ENCODE measurements at regions not wholly inside any gene's neighbourhood (a gene's known extent, or its start where the extent isn't known, plus 50 kb on each side); places are given as distances from the start of the nearest gene placed in this dataset.
"Not testable (repeated sequence)": the region's sequence is repeated elsewhere in the genome, so short reads cannot be mapped to it uniquely, and the experiment has no call there.

- DNase-seq (ENCODE audit: low read depth in 1 of 2, low spot score in 2 of 2): no peak
- H3K36me3 ChIP-seq: no peaks in the 10 kb centered on the region
- H3K9me3 ChIP-seq (replicated peaks): no peaks in the 10 kb centered on the region
- H3K27ac ChIP-seq: no peak overlapping the region
- peaks cover 11% of the 10 kb centered on the region for H3K4me1 ChIP-seq (replicated peaks)
- no peak overlapping the region for H3K4me3 ChIP-seq
- H3K27me3 ChIP-seq (replicated peaks): no peaks in the 10 kb centered on the region
These were observed 125.8 kb upstream of the TGFBR2 start for GRCh38 chr3:30480587-30480986.

GRCh38 chr3:30481241-30481640 is 125.2 kb upstream of the TGFBR2 start:
- peaks cover 11% of the 10 kb centered on the region for H3K4me1 ChIP-seq (replicated peaks)
- DNase-seq (ENCODE audit: low read depth in 1 of 2, low spot score in 2 of 2): no peak
- no peaks in the 10 kb centered on the region for H3K9me3 ChIP-seq (replicated peaks)
- H3K27ac ChIP-seq: no peak overlapping the region
- H3K27me3 ChIP-seq (replicated peaks): no peaks in the 10 kb centered on the region
- no peaks in the 10 kb centered on the region for H3K36me3 ChIP-seq
- H3K4me3 ChIP-seq: no peak overlapping the region

GRCh38 chr3:30484229-30484628 is 122.2 kb upstream of the TGFBR2 start:
- not testable (repeated sequence) for H3K9me3 ChIP-seq (replicated peaks); H3K4me3 ChIP-seq; H3K36me3 ChIP-seq; H3K4me1 ChIP-seq (replicated peaks); DNase-seq (ENCODE audit: low read depth in 1 of 2, low spot score in 2 of 2); H3K27ac ChIP-seq; H3K27me3 ChIP-seq (replicated peaks)

- Histone ChIP-seq H3K4me3 (no peak overlapping the region), H3K9me3 (replicated peaks) (no peaks in the 10 kb centered on the region), H3K27me3 (replicated peaks) (no peaks in the 10 kb centered on the region), H3K27ac (no peak overlapping the region), H3K4me1 (replicated peaks) (no peaks in the 10 kb centered on the region), H3K36me3 (no peaks in the 10 kb centered on the region)
- DNase-seq (ENCODE audit: low read depth in 1 of 2, low spot score in 2 of 2): no peak
These were observed 120.0 kb upstream of the TGFBR2 start for GRCh38 chr3:30486368-30486767.

GRCh38 chr3:30488070-30488756 is 118.2 kb upstream of the TGFBR2 start:
- Histone ChIP-seq H3K4me1 (replicated peaks) (peaks cover 10% of the 10 kb centered on the region), H3K27me3 (replicated peaks) (no peaks in the 10 kb centered on the region), H3K27ac (no peak overlapping the region), H3K36me3 (no peaks in the 10 kb centered on the region), H3K9me3 (replicated peaks) (no peaks in the 10 kb centered on the region), H3K4me3 (no peak overlapping the region)
- no peak for DNase-seq (ENCODE audit: low read depth in 1 of 2, low spot score in 2 of 2)

- peak in 1 of 2 experiments; percentile 26 for DNase-seq (ENCODE audit: low read depth in 1 of 2, low spot score in 2 of 2)
- Histone ChIP-seq H3K4me1 (replicated peaks) (peaks cover 35% of the 10 kb centered on the region), H3K27me3 (replicated peaks) (no peaks in the 10 kb centered on the region), H3K27ac (no peak overlapping the region), H3K9me3 (replicated peaks) (no peaks in the 10 kb centered on the region), H3K36me3 (no peaks in the 10 kb centered on the region), H3K4me3 (no peak overlapping the region)
These were observed 113.8 kb upstream of the TGFBR2 start for GRCh38 chr3:30492322-30493192.

- no peaks in the 10 kb centered on the region for H3K9me3 ChIP-seq (replicated peaks)
- peaks cover 35% of the 10 kb centered on the region for H3K4me1 ChIP-seq (replicated peaks)
- H3K4me3 ChIP-seq: no peak overlapping the region
- H3K36me3 ChIP-seq: no peaks in the 10 kb centered on the region
- DNase-seq (ENCODE audit: low read depth in 1 of 2, low spot score in 2 of 2): no peak
- no peak overlapping the region for H3K27ac ChIP-seq
- no peaks in the 10 kb centered on the region for H3K27me3 ChIP-seq (replicated peaks)
These were observed 112.5 kb upstream of the TGFBR2 start for GRCh38 chr3:30493911-30494311.

GRCh38 chr3:30495172-30496065 is 111.0 kb upstream of the TGFBR2 start:
- Histone ChIP-seq H3K4me3 (no peak overlapping the region), H3K27ac (peak overlapping the region; percentile 69), H3K27me3 (replicated peaks) (no peaks in the 10 kb centered on the region), H3K9me3 (replicated peaks) (no peaks in the 10 kb centered on the region), H3K4me1 (replicated peaks) (peaks cover 35% of the 10 kb centered on the region), H3K36me3 (no peaks in the 10 kb centered on the region)
- peak in 1 of 2 experiments; percentile 28 for DNase-seq (ENCODE audit: low read depth in 1 of 2, low spot score in 2 of 2)

GRCh38 chr3:30496066-30496966 is 110.1 kb upstream of the TGFBR2 start:
- H3K9me3 ChIP-seq (replicated peaks): no peaks in the 10 kb centered on the region
- H3K36me3 ChIP-seq: no peaks in the 10 kb centered on the region
- peak overlapping the region; percentile 69 for H3K27ac ChIP-seq
- peak; percentile 59 to 73 for DNase-seq (ENCODE audit: low read depth in 1 of 2, low spot score in 2 of 2)
- H3K4me3 ChIP-seq: no peak overlapping the region
- no peaks in the 10 kb centered on the region for H3K27me3 ChIP-seq (replicated peaks)
- peaks cover 35% of the 10 kb centered on the region for H3K4me1 ChIP-seq (replicated peaks)

GRCh38 chr3:30498587-30498967 is 107.8 kb upstream of the TGFBR2 start:
- H3K9me3 ChIP-seq (replicated peaks): no peaks in the 10 kb centered on the region
- H3K4me1 ChIP-seq (replicated peaks): peaks cover 23% of the 10 kb centered on the region
- no peak overlapping the region for H3K27ac ChIP-seq
- no peak for DNase-seq (ENCODE audit: low read depth in 1 of 2, low spot score in 2 of 2)
- no peaks in the 10 kb centered on the region for H3K36me3 ChIP-seq
- no peak overlapping the region for H3K4me3 ChIP-seq
- no peaks in the 10 kb centered on the region for H3K27me3 ChIP-seq (replicated peaks)

- Histone ChIP-seq H3K36me3 (no peaks in the 10 kb centered on the region), H3K4me3 (no peak overlapping the region), H3K27me3 (replicated peaks) (no peaks in the 10 kb centered on the region), H3K4me1 (replicated peaks) (peaks cover 16% of the 10 kb centered on the region), H3K9me3 (replicated peaks) (no peaks in the 10 kb centered on the region), H3K27ac (no peak overlapping the region)
- DNase-seq (ENCODE audit: low read depth in 1 of 2, low spot score in 2 of 2): no peak
These were observed 105.6 kb upstream of the TGFBR2 start for GRCh38 chr3:30500666-30501399.

GRCh38 chr3:30501526-30501925 is 104.9 kb upstream of the TGFBR2 start:
- Histone ChIP-seq H3K27me3 (replicated peaks) (no peaks in the 10 kb centered on the region), H3K36me3 (no peaks in the 10 kb centered on the region), H3K4me3 (no peak overlapping the region), H3K4me1 (replicated peaks) (peaks cover 9% of the 10 kb centered on the region), H3K27ac (no peak overlapping the region), H3K9me3 (replicated peaks) (no peaks in the 10 kb centered on the region)
- no peak for DNase-seq (ENCODE audit: low read depth in 1 of 2, low spot score in 2 of 2)
